Prostate gland (tissue), 2 donors: ENCODE measurements at regions not wholly inside any gene's neighbourhood (a gene's known extent, or its start where the extent isn't known, plus 50 kb on each side); places are given as distances from the start of the nearest gene placed in this dataset.

Experiments
- CTCF ChIP-seq, 4 experiments: fragments of 200-600 bp in 2 of 4; fragments of 450-650 bp in 2 of 4; sonication (generic) in 2 of 4; IDR thresholded peaks; 1 replicate in 3 of 4; 2 replicates in 1 of 4; pipeline ENCODE4 v1.5.1; 2016 to 2019; ENCODE audit warnings: antibody characterized with exemption in 4 of 4, mild to moderate bottlenecking in 2 of 4, moderate library complexity in 2 of 4
- POLR2A ChIP-seq: fragments of 450-650 bp; IDR thresholded peaks from one replicate; pipeline ENCODE4 v1.6.1; 2016; ENCODE audit warnings: antibody characterized with exemption, mild to moderate bottlenecking
- POLR2AphosphoS5 ChIP-seq: sonication (generic); formaldehyde crosslinking; IDR thresholded peaks from one replicate; pipeline ENCODE4 v1.6.1; 2017; ENCODE audit warnings: antibody characterized with exemption

GRCh38 chr5:96157077-96157780, 195.6 kb upstream of the ELL2 start:
- TF ChIP-seq POLR2A, result no peak
- no peak for TF ChIP-seq POLR2AphosphoS5
- no peak for TF ChIP-seq CTCF (IDR thresholded peaks at IDR 0.05)
